ENCODE measurements at regions not wholly inside any gene's neighbourhood (a gene's known extent, or its start where the extent isn't known, plus 50 kb on each side); places are given as distances from the start of the nearest gene placed in this dataset.
"Not testable (repeated sequence)": the region's sequence is repeated elsewhere in the genome, so short reads cannot be mapped to it uniquely, and the experiment has no call there.

DNA sequence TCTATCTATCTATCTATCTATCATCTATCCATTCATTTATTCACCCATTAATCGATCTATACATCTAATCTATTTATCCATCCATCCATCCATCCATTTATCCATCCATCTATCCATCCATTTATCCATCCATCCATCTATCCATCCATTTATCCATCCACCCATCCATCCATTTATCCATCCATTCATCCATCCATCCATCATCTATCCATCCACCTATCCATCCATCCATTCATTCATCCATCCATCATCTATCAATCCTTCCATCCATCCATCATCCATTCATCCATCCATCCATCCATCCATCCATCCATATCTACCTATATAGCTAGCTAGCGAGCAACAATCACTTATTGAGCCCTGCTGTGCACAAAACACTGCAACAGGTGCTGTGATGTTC lies 953.1 kb upstream of the ZNF722 start:
- no peak for DNase-seq (ENCODE audit: low spot score)

DNA sequence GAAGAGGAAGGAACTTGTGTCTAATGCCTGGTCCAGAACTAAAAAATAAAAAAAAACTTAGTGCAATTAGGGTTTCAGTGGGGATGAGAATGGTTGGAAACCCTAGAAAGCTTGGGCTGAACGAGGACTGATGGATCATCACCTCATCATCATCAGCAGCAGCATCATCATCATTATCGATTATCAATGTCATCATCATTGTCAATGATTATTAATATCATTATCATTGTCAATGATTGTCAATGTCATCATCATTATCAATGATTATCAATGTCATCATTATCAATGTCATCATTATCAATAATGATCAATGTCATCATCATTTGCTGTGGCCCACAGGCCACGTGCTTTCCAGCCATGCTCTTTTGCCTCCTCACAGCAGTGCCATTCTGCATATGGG lies 952.0 kb upstream of the ZNF722 start:
- DNase-seq (ENCODE audit: low spot score) = no peak

DNA sequence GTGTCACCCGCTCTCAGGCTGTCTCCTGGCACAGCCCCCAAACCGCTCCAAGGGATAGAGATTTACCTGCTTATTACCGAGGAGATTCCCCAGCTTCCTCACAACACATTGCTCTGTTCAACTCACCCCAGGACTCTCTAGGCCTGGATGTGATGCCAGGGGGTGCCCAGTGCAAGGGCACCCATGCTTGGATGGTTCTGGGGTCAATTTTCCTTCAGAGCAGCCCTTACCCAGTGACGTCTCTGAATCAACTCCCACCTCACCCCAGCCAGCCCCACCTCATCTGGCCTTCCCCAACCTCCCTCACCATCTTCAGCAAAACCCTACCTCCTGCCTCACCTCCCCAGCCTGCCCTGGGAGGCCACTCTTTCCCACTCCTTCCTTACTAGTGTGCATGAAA lies 951.6 kb upstream of the ZNF722 start:
- DNase-seq (ENCODE audit: low spot score) = no peak

DNA sequence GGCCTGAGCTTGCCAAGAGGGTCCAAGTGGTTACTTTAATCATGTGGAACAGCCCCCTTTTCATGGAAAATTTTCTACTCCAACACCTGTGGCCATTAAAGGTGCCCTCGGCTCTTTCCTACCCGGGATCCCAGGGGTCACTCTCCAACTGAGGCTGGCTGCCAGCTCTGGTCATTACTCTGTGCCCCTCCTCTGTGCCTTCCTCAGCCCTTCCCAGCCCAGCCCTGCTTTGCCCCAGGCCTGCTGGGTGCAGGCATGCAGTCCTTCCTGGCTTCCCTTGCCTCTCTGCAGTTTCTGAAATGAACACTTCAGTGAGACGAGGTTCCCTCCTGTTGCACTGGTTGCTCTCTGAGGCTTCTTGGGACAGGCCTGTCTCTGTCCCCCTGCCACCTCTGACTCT lies 951.1 kb upstream of the ZNF722 start:
- no peak for DNase-seq (ENCODE audit: low spot score)

DNA sequence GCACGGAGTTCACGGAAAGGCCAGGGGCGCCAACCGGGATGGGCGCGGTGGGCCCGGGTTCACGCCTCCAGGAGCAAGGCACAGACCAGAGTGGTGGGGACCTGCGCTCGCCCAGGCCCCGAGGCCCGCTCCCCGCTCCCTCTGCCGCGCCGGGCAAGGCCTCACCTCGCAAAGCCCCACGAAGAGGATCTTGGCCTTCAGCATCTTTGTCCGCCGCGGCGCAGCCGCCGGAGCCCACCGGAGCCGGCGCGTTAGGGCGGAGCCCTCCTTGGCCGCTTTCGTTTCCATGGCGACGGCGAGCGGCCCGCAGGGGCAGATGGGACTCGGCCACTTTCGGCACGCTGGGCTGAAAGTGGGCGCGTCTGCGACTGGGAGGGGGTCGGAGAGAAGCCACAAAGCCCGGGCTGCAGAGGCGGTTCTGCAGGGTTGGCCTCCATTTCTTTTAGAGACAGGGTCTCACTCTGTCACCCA lies 944.4 kb upstream of the ZNF722 start:
- DNase-seq (ENCODE audit: low spot score) = no peak

DNA sequence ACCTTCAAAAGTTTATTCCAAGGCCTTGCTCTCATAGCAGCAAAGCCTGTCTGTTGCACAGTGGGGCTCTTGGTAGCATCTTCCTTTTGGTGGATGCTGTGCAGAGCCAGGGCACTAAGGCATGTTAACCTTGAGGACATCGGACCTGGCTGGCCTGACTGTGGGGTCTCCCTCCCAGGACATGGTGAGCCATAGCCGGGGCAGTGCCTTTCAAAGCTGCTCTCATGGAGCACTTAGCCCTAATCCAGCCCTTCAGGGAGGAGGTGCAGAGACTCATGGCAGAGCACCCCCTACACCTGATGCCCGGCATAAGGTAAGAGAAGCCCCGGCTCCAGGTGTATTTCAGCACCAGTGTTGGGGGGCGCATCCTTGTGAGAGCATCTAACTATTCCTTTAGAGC lies 941.4 kb upstream of the ZNF722 start:
- DNase-seq (ENCODE audit: low spot score) = no peak

DNA sequence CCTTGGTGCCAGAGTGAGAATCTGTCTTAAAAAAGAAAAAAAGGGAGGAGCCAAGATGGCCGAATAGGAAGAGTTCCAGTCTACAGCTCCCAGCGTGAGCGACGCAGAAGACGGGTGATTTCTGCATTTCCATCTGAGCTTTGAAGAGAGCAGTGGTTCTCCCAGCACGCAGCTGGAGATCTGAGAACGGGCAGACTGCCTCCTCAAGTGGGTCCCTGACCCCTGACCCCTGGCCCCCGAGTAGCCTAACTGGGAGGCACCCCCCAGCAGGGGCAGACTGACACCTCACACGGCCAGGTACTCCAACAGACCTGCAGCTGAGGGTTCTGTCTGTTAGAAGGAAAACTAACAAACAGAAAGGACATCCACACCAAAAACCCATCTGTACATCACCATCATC lies 937.9 kb upstream of the ZNF722 start:
- DNase-seq (ENCODE audit: low spot score) = not testable (repeated sequence)

DNA sequence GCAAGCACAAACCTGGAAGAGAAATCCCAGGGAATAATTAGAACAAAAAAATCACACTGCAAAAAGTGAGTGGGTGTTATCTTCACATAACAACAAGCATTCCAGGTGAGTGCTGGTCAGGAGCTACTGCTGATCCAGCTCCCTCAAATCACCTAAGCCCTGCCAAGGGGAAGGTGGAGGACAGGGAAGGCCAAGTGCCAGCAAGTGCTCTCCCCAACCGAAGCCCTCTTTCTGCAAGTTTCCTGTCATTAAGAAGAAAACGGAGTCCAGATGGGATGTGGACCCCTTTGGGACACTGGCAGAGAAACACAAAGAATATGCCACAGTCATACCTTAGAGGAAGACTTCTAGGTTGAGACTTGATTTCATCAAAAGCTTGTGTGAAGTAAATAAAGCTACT lies 933.0 kb upstream of the ZNF722 start:
- DNase-seq (ENCODE audit: low spot score) = no peak

DNA sequence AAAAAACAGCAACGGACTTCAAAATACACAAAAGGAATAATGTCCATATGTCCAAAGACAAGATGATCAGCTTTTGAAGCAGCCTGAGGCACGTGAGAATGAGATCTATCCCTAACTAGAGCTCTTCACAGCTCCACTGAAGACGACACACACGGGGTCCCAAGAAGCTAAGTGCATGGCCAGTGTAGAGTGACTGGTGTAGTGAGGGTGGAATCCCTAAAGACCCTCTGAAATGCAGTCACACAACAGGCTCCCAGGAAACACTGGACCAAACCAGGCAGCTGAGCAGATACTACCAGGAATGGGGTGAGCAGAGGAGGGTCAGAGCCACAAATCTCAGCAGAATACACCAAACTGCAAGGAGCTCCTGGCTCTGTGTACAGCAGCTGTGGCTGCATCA lies 932.4 kb upstream of the ZNF722 start:
- DNase-seq (ENCODE audit: low spot score) = not testable (repeated sequence)

DNA sequence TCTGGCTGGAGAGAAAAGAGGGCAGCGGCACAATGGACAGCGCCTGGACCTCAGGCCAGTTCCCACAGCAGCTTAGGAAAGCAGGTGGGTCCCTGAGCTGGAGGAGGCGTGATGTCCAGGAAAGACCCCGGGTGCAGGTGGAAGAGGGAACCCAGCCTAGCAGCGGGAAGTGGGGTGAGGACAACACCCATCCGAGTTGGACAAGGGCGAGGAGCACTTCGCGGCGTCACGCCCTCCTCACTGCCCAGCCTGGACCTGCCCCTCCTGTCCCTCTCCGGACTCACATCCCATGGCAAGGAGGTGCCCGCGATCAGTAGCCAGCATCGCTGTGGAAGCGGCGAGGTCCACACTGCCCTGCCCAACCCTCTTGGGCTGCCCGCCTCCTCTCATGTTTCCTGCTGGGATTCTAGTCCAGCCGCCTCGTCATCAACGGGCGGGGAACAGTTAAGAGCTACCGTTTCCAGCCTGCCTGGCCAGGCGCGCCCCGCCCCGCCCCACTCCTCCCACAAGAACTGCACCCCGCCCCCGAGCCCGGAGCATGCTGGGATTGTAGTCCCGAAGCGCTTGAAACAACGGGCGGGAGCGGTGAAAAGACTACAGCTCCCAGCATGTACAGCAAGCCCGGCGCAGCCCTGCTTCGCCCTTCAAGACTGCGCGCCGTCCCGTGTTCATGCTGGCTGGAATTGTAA lies 930.6 kb upstream of the ZNF722 start:
- peak; percentile 43 for DNase-seq (ENCODE audit: low spot score)

DNA sequence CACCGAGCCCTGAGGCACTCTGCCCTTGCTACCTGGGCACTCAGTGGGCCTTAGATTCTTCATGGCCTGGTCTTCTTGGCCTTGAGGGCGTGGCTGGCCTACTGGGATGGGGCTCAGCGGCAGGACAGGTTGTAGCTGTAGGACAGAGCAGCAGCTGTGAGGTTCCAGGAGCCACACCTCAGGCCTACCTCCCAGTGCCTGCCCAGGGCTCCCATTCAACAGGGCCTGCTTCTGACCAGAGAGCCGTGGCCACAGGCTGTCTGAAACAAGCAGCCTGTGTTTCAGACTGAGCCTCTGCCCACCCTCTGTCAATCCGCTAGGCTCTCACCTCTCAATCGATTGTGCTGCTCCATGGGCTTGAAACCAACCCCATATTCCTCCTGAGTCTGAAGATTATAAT lies 928.0 kb upstream of the ZNF722 start:
- DNase-seq (ENCODE audit: low spot score) = no peak

DNA sequence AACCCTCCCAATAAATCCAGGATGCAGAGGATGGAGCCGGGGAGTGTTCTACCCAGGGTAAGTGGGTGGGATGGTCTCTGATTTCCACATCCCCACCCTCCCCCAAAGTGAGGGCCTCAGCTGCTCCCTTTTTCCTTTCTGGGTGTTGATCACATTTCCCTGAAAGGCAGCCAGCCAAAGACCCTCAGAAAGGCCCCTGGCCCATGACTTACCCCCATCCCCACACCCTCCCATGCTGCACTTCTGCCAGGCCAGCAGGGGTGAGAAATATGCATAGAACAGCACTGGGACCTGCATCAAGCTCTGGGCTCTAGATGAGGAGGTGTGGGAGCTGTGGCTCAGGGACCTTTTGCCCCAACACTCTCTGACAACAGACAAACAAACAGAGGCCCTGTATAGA lies 927.3 kb upstream of the ZNF722 start:
- DNase-seq (ENCODE audit: low spot score) = no peak

DNA sequence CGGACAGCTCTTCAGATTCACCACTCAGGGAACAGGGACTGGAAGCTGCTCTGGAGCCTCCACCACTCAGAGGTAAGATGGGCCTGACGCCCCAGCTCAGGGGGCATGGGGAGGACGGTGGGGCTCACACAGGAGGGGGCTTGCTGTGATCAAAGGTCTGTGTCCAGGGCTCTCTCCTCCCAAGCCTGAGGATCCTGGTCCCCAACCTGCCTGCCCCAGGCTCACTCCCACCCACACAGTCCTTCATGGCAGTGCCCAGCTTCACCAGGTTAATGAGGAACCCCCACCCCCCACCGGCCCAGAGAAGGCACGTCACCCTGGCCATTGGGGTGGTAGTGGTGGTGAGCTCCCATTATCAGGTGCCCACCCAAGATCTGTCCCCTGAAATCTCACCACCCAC lies 926.7 kb upstream of the ZNF722 start:
- no peak for DNase-seq (ENCODE audit: low spot score)

DNA sequence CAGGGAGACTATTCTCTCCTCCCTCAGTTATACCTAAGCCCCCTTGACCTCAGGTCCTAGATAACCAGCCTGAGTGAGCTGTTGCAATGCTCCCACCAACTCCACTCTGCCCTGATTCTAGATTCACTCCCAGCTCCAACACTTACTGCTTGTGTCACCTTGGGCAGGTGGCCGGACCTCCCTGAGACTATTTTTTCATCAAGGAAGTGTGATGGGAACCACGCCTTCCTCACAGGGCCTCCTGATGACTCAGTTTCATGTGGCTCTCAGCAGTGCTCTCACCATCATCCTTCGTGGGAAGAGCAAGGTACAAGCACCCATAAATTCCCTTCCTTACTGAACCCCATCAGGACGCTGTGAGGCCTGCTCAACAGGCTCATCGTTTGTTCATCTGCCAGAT lies 925.8 kb upstream of the ZNF722 start:
- DNase-seq (ENCODE audit: low spot score) = no peak

DNA sequence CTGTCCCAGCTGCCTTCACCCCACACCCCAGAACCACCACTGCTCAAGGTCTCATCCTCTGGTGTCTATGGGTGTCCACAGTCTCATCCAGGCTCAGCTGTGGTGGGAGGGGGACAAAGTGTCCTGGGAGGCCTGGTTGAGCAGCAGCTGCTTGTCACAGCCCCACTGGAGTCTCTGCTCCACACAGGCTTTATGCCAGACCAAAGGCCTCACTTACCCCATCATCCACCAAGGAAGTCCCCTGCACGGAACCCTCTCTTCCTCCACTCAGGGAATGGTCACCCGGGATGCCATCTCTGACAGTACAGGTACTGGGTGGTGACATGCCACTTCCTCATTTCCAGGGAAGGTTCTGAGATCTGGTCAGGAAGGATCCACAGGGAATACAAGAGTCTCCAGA lies 925.4 kb upstream of the ZNF722 start:
- no peak for DNase-seq (ENCODE audit: low spot score)

DNA sequence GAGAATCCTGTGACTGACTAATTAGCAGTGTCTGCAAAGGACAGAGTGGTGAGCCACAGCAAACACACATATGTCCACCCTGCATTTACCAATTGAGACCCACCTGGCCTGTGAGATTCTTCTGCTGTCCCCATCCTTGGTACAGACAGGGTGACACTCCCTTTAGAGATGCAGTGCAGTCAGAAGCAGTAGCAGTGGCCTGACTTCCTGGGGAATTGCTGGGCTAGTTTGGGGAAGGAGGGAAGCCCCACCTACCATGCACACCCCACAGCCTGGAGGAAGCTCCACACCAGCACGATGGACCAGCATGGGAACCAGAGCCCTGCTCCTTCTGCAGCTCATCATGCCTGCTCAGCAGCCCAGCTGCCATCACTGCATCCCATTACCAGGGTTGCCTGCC lies 924.9 kb upstream of the ZNF722 start:
- DNase-seq (ENCODE audit: low spot score) = no peak

DNA sequence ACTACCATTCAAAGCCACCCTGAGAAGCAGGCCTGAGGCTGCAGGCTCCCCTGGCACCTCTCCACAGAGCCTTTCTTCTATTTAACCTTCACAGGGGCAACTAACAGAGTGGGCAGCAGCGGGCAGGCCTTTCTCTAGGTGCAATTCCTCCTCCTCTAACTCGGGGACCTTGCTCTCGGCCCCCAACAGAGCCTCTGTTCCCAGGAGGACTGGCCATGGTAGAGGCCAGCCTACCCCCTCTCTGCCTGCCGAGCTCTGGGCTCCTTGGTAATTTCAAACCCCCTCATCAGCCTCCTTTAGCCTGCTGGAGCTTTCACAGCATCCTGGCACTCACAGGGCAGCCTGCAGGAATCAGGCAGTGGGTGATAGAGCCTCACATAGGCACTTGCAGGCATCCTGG lies 920.8 kb upstream of the ZNF722 start:
- DNase-seq (ENCODE audit: low spot score) = no peak

DNA sequence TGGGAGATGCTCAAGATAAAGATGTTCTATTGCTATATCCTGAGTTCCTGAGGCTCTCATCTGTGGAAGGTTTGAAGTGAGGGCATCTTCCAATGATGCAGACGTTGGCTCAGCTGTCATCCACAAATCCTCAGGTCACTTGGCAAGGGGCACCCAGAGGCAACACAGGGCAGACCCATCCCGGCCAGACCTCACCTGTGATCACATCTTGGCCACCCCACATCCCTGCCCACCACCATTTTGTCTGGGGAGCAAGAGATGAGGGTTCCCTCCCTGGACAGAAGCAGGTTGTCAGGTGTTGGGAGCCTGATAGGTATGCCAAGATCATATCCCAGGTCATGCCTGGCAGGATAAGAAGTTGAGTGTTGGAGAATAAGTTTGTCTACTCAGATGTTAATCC lies 918.2 kb upstream of the ZNF722 start:
- no peak for DNase-seq (ENCODE audit: low spot score)

DNA sequence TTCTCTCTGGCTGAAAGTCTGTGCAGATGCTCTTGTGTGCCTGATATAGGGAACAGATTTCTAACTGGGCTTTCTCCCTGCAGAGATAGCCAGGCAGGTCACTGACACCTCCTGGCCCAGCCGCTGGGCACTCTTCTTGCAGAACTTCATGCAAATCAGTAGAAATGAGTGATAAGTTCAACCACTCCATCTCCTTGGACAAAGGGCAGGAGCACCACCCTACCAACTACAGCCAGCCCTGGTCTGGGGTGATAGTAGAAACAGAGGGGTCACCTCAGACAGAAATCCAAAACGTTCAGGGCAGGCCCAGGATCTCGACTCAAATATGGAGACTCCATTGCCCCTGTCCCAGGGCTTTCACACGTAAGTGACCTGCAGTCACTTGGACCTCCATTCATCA lies 917.8 kb upstream of the ZNF722 start:
- DNase-seq (ENCODE audit: low spot score) = no peak

DNA sequence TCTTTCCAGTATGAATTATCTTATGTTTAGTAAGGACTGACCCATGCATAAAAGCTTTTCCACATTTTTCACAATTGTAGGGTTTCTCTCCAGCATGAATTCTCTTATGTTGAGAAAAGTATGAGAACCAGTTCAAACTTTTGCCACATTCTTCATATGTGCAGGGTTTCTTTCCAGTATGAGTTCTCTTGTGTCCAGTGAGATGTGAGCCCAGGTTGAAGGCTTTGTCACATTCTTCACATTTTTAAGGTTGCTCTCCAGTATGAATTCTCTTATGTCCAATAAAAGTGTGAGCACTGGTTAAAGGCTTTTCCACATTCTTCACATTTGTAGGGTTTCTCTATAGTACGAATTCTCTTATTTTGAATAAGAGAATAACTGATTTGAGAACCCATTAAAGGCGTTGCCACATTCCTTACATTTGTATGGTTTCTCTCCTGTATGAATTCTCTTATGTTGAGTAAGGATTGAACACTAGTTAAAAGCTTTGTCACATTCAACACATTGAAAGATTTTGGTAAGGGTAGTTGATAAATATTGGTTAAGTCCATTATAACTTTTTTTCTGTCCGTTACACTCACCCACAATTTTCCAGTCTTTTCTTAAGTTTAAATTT lies 911.0 kb upstream of the ZNF722 start:
- DNase-seq (ENCODE audit: low spot score) = no peak

DNA sequence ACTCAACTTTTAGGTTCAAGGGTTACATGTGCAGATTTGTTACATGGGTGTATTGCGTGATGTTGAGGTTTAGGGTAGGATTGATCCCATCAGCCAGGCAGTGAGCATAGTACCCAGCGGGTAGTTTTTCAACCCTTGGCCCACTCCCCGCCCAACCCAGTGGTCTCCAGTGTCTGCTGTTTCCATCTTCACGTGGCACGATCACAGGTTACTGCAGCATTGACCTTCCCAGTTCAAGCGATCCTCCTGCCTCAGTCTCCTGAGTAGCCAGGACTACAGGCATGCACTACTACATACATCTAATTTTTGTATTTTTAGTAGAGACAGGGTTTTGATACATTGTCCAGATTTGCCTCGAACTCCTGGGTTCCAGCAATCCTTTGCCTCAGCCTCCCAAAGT lies 905.7 kb upstream of the ZNF722 start:
- no peak for DNase-seq (ENCODE audit: low spot score)

DNA sequence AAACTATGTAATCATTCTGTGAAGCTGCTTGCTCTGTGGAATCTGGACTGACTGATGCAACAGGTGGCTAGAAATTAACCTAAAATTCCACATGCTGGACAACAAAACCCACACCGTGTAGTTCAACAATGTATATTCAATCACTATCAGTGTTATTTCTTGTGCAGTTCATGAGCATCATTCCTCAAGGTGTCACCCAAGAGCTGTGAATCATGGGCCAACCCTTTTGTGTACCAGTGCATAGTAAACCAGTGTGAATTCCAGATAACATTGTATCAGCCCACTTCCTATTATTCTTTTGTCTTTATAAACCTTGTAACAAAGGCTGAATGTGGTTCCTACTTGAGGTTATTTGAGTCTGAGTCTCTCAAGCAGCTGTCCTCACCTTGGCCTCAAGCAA lies 905.2 kb upstream of the ZNF722 start:
- DNase-seq (ENCODE audit: low spot score) = no peak

DNA sequence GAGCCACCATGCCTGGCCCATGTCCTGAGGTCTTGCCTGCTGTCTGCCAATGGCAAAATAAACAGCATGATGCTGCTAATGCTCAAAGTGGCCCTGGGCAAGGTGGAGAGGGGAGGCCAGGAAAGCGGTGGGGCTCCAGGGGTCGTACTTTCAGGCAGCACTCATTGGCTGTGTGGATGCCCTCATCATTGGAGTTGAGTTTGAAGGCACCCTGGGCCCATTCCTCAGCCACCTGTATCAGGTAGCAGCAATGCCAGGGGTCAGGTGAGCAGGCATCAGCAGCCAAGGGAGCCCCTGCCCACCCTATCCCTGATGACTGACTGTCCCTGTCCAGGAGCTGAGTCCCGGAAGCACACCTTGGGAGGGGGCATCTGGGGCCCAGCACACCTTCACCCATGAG lies 902.5 kb upstream of the ZNF722 start:
- no peak for DNase-seq (ENCODE audit: low spot score)

DNA sequence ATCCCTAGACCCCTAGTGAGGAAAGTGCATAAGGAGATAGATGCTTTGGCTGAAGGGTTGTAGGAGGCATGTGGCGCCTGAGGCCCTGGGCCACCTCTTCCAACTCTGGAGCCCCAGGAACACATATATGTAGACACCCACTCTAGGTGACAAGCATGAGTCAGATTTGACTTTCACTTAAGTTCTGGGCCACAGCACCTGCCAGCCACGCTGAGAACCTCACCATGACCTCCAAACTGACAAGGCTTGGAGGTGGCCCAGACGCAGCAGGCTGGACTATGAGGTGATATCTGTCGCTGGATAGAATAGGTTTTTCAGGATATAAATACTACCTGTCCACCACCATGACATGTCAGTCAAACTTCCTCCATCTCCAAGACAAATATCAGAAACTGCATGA lies 894.0 kb upstream of the ZNF722 start:
- no peak for DNase-seq (ENCODE audit: low spot score)
